BJ (cell line): ENCODE measurements at regions not wholly inside any gene's neighbourhood (a gene's known extent, or its start where the extent isn't known, plus 50 kb on each side); places are given as distances from the start of the nearest gene placed in this dataset.

ENCODE experiments used
- CTCF ChIA-PET: fragments of 350-600 bp; formaldehyde crosslinking; extraction: SDS; loops from one replicate; lab custom pipeline; 2021; ENCODE audit warnings: antibody characterized with exemption, inconsistent platforms; lab: Yijun Ruan, JAX
- POLR2A ChIA-PET: fragments of 300-600 bp; sonication (Branson Sonifier 250); formaldehyde crosslinking; extraction: SDS; loops from one replicate; lab custom pipeline; 2021; ENCODE audit warnings: antibody characterized with exemption; lab: Charles Lee
- DNase-seq: peaks from one replicate; pipeline ENCODE4 v3.0.0-alpha.2; 2011; ENCODE audit warnings: low read depth
- H3K27me3 ChIP-seq: 2 replicates; pipeline ENCODE4 v1.6.0; 2011; ENCODE audit warnings: low read length; ENCODE audit not compliant: control insufficient read depth, insufficient read depth
- H3K36me3 ChIP-seq: 2 replicates; pipeline ENCODE4 v1.5.1; 2011; ENCODE audit warnings: low read length; ENCODE audit not compliant: control insufficient read depth, insufficient read depth
- H3K4me3 ChIP-seq: 2 replicates; pipeline ENCODE4 v1.5.1; 2011; ENCODE audit warnings: low read depth, mild to moderate bottlenecking, control low read depth, low read length
- CTCF ChIP-seq: IDR thresholded peaks from 2 replicates; pipeline ENCODE4 v1.5.1; 2011; ENCODE audit warnings: low read depth, mild to moderate bottlenecking, control low read depth, inconsistent platforms, low read length, moderate library complexity; ENCODE audit not compliant: insufficient read depth

GRCh38 chr13:90952326-90952725, 395.2 kb upstream of the MIR17HG start:
- TF ChIP-seq CTCF, result no peak
- Histone ChIP-seq H3K4me3 (no peak overlapping the region), H3K27me3 (no peaks in the 10 kb centered on the region), H3K36me3 (no peaks in the 10 kb centered on the region)
- ChIA-PET CTCF (no interaction called here), POLR2A (no interaction called here)
- no peak for DNase-seq

- H3K27me3 ChIP-seq, result no peaks in the 10 kb centered on the region
Measured at GRCh38 chr13:90954605-90955195, 392.8 kb upstream of the MIR17HG start.

GRCh38 chr13:90956031-90956430, 391.5 kb upstream of the MIR17HG start:
- DNase-seq, result no peak
- no peaks in the 10 kb centered on the region for H3K36me3 ChIP-seq
- CTCF ChIA-PET, result no interaction called here
- no peak overlapping the region for H3K4me3 ChIP-seq
- no peak for TF ChIP-seq CTCF
- POLR2A ChIA-PET, result no interaction called here
- no peaks in the 10 kb centered on the region for H3K27me3 ChIP-seq

More at GRCh38 chr13:90954605-90955195, 392.8 kb upstream of the MIR17HG start:
- no peak for TF ChIP-seq CTCF
- ChIA-PET POLR2A (no interaction called here), CTCF (no interaction called here)
- no peak overlapping the region for H3K4me3 ChIP-seq
- DNase-seq, result no peak
- H3K36me3 ChIP-seq, result no peaks in the 10 kb centered on the region

GRCh38 chr13:90958866-90959265, 388.6 kb upstream of the MIR17HG start:
- CTCF ChIA-PET, result no interaction called here
- Histone ChIP-seq H3K36me3 (no peaks in the 10 kb centered on the region), H3K27me3 (no peaks in the 10 kb centered on the region), H3K4me3 (no peak overlapping the region)
- POLR2A ChIA-PET, result no interaction called here
- no peak for TF ChIP-seq CTCF
- no peak for DNase-seq

GRCh38 chr13:90968166-90968904, 379.2 kb upstream of the MIR17HG start:
- no peaks in the 10 kb centered on the region for H3K36me3 ChIP-seq
- ChIA-PET CTCF (no interaction called here), POLR2A (no interaction called here)
- no peaks in the 10 kb centered on the region for H3K27me3 ChIP-seq
- no peak overlapping the region for H3K4me3 ChIP-seq
- TF ChIP-seq CTCF, result no peak
- DNase-seq, result no peak
